Ammon's horn (tissue), 1 donor: ENCODE measurements at regions not wholly inside any gene's neighbourhood (a gene's known extent, or its start where the extent isn't known, plus 50 kb on each side); places are given as distances from the start of the nearest gene placed in this dataset.
A peak's percentile ranks its signal among the peaks of the same experiment; 100 is the strongest.
"Not testable (repeated sequence)": the region's sequence is repeated elsewhere in the genome, so short reads cannot be mapped to it uniquely, and the experiment has no call there.

ENCODE experiments used
- DNase-seq: peaks from one replicate; pipeline ENCODE4 v3.0.0-alpha.2; 2016; ENCODE audit warnings: low spot score

GRCh38 chr10:10712155-10712704 is 305.4 kb upstream of the CELF2 start:
- no peak for DNase-seq

- no peak for DNase-seq
These were observed 303.3 kb upstream of the CELF2 start for GRCh38 chr10:10714327-10714726.

GRCh38 chr10:10716972-10717371 is 300.7 kb upstream of the CELF2 start:
- no peak for DNase-seq

GRCh38 chr10:10722422-10722821 is 295.2 kb upstream of the CELF2 start:
- DNase-seq, result no peak

GRCh38 chr10:10725196-10725595 is 292.5 kb upstream of the CELF2 start:
- no peak for DNase-seq

GRCh38 chr10:10726101-10726500 is 291.6 kb upstream of the CELF2 start:
- DNase-seq, result no peak

GRCh38 chr10:10727411-10727810 is 290.3 kb upstream of the CELF2 start:
- DNase-seq, result not testable (repeated sequence)

- DNase-seq, result no peak
These were observed 289.9 kb upstream of the CELF2 start for GRCh38 chr10:10727812-10728211.

- peak; percentile 37 for DNase-seq
These were observed 287.1 kb upstream of the CELF2 start for GRCh38 chr10:10730471-10731043.

GRCh38 chr10:10731366-10731765 is 286.3 kb upstream of the CELF2 start:
- DNase-seq, result no peak

- DNase-seq, result no peak
These were observed 283.2 kb upstream of the CELF2 start for GRCh38 chr10:10734356-10735064.

GRCh38 chr10:10745291-10745690 is 272.4 kb upstream of the CELF2 start:
- no peak for DNase-seq

GRCh38 chr10:10755490-10755889 is 262.2 kb upstream of the CELF2 start:
- DNase-seq, result no peak

- DNase-seq, result no peak
These were observed 259.4 kb upstream of the CELF2 start for GRCh38 chr10:10758306-10758705.

GRCh38 chr10:10759806-10760205 is 257.9 kb upstream of the CELF2 start:
- not testable (repeated sequence) for DNase-seq

- no peak for DNase-seq
These were observed 252.7 kb upstream of the CELF2 start for GRCh38 chr10:10765017-10765416.

- no peak for DNase-seq
These were observed 245.3 kb upstream of the CELF2 start for GRCh38 chr10:10772411-10772810.

- no peak for DNase-seq
These were observed 244.7 kb upstream of the CELF2 start for GRCh38 chr10:10772874-10773508.

GRCh38 chr10:10774416-10774815 is 243.3 kb upstream of the CELF2 start:
- DNase-seq, result no peak

GRCh38 chr10:10776363-10776762 is 241.3 kb upstream of the CELF2 start:
- DNase-seq, result no peak

- no peak for DNase-seq
These were observed 240.4 kb upstream of the CELF2 start for GRCh38 chr10:10777279-10777678.

- no peak for DNase-seq
These were observed 239.9 kb upstream of the CELF2 start for GRCh38 chr10:10777723-10778122.

- DNase-seq, result no peak
These were observed 238.7 kb upstream of the CELF2 start for GRCh38 chr10:10778959-10779358.
